Stimulated activated CD4-positive, alpha-beta T cell treated with anti-CD3 and anti-CD28 coated beads, Interleukin-1b, Interleukin-23, amount 100 ng/mL, for 4 hours (primary cell): ENCODE measurements at regions not wholly inside any gene's neighbourhood (a gene's known extent, or its start where the extent isn't known, plus 50 kb on each side); places are given as distances from the start of the nearest gene placed in this dataset.

Experiments used
- DNase-seq, 2 donors: peaks; one replicate each; pipeline ENCODE4 v3.0.0-alpha.2; 2020; ENCODE audit warnings: low read depth in 2 of 2

- DNase-seq: no peak
These were observed 300.4 kb upstream of the AMELY start for GRCh38 chrY:7211971-7212370.

- DNase-seq: no peak
These were observed 292.9 kb upstream of the AMELY start for GRCh38 chrY:7204456-7204855.

GRCh38 chrY:7182591-7182990, 271.0 kb upstream of the AMELY start:
- no peak for DNase-seq

GRCh38 chrY:7177631-7178030, 266.1 kb upstream of the AMELY start:
- no peak for DNase-seq

- DNase-seq: no peak
These were observed 257.9 kb upstream of the AMELY start for GRCh38 chrY:7169475-7169874.

GRCh38 chrY:7141477-7141876, 229.9 kb upstream of the AMELY start:
- no peak for DNase-seq
